Suprapubic skin (tissue), 4 donors: ENCODE measurements at regions not wholly inside any gene's neighbourhood (a gene's known extent, or its start where the extent isn't known, plus 50 kb on each side); places are given as distances from the start of the nearest gene placed in this dataset.

Source experiments
- DNase-seq, 2 donors: peaks; one replicate each; pipeline ENCODE4 v3.0.0-alpha.2; 2019; ENCODE audit warnings: low spot score in 2 of 2
- H3K27ac ChIP-seq: fragments of 200-600 bp; sonication (generic); one replicate; pipeline ENCODE4 v1.5.1; 2019
- H3K27me3 ChIP-seq: fragments of 200-600 bp; sonication (generic); one replicate; pipeline ENCODE4 v1.5.1; 2019
- H3K36me3 ChIP-seq: fragments of 200-600 bp; sonication (generic); one replicate; pipeline ENCODE4 v1.5.1; 2019
- H3K4me1 ChIP-seq: fragments of 200-600 bp; sonication (generic); one replicate; pipeline ENCODE4 v1.5.1; 2019
- H3K4me3 ChIP-seq: fragments of 200-600 bp; sonication (generic); one replicate; pipeline ENCODE4 v1.5.1; 2019; ENCODE audit warnings: mild to moderate bottlenecking
- H3K9me3 ChIP-seq: fragments of 200-600 bp; sonication (generic); one replicate; pipeline ENCODE4 v1.5.1; 2019
- EP300 ChIP-seq: sonication (generic); formaldehyde crosslinking; IDR thresholded peaks from one replicate; pipeline ENCODE4 v1.6.1; 2017; ENCODE audit warnings: antibody characterized with exemption
- POLR2A ChIP-seq, 2 donors: fragments of 450-650 bp; IDR thresholded peaks; one replicate each; pipeline ENCODE4 v1.6.1; 2017; ENCODE audit warnings: antibody characterized with exemption in 2 of 2, mild to moderate bottlenecking in 2 of 2, moderate library complexity in 2 of 2
- POLR2AphosphoS5 ChIP-seq, 3 donors: sonication (generic); formaldehyde crosslinking; IDR thresholded peaks; one replicate each; pipeline ENCODE4 v1.6.1; 2017; ENCODE audit warnings: antibody characterized with exemption in 3 of 3
- WGBS: methylation state at CpG from one replicate; pipeline ENCODE4 v1.1.5; 2018; 5-methylcytosine and 5-hydroxymethylcytosine counted together
- TF ChIP-seq, protein P1 (sequence below), 2 donors: fragments of 200-600 bp in 1 of 2; fragments of 450-650 bp in 1 of 2; sonication (generic) in 1 of 2; IDR thresholded peaks; one replicate each; pipeline ENCODE4 v1.5.1; 2016 to 2019; ENCODE audit warnings: antibody characterized with exemption in 2 of 2, mild to moderate bottlenecking in 1 of 2, moderate library complexity in 1 of 2

DNA sequence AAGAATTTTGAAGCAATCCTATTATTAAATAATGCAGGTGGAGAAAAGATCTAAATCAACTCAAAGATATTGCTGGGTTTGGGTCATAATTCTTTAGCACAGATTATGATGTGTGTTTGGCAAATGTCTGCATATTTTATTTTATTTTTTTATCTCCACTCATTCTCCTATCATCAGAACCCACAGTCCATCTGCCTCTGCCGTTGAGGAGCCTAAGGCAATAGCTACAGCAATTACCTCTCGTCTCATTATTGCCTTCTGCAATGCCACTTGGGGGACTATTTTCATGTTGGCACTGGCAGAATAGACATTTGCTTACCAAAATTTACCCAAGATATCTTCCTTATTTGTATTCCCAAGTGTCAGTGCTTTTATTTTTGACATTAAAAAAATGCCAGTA lies 815.9 kb upstream of the CNTNAP5 start:
- H3K36me3 ChIP-seq, result no peaks in the 10 kb centered on the region
- 40% methylated on average over 2 of the region's 2 CpGs for WGBS
- H3K27ac ChIP-seq, result no peak overlapping the region
- no peaks in the 10 kb centered on the region for H3K9me3 ChIP-seq
- no peak for DNase-seq
- H3K4me1 ChIP-seq, result no peaks in the 10 kb centered on the region
- no peaks in the 10 kb centered on the region for H3K27me3 ChIP-seq
- no peak overlapping the region for H3K4me3 ChIP-seq
- TF ChIP-seq POLR2A (IDR thresholded peaks at IDR 0.05), result no peak
- TF ChIP-seq, protein P1, sequence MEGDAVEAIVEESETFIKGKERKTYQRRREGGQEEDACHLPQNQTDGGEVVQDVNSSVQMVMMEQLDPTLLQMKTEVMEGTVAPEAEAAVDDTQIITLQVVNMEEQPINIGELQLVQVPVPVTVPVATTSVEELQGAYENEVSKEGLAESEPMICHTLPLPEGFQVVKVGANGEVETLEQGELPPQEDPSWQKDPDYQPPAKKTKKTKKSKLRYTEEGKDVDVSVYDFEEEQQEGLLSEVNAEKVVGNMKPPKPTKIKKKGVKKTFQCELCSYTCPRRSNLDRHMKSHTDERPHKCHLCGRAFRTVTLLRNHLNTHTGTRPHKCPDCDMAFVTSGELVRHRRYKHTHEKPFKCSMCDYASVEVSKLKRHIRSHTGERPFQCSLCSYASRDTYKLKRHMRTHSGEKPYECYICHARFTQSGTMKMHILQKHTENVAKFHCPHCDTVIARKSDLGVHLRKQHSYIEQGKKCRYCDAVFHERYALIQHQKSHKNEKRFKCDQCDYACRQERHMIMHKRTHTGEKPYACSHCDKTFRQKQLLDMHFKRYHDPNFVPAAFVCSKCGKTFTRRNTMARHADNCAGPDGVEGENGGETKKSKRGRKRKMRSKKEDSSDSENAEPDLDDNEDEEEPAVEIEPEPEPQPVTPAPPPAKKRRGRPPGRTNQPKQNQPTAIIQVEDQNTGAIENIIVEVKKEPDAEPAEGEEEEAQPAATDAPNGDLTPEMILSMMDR (IDR thresholded peaks at IDR 0.05), result no peak
- no peak for TF ChIP-seq POLR2AphosphoS5 (IDR thresholded peaks at IDR 0.05)
- no peak for TF ChIP-seq EP300

DNA sequence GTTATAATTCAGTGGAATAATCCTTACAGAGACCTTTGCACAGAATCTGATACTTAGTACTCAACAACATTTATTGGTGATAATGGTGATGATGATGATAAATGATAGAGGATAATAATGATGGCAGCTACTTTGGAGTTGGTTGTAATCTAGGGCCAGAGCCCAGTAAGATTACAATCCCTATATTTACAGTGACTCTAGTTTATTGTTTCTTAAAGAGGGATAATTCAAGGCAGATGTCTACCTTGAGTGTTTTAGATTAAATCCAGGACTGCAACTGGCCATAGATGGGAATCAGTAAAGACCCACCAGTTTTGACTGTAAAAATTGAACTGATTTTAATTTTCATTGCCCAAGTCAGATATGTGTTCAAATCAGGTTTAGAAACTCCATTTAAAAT lies 813.9 kb upstream of the CNTNAP5 start:
- Histone ChIP-seq H3K9me3 (no peaks in the 10 kb centered on the region), H3K27me3 (no peaks in the 10 kb centered on the region), H3K4me3 (no peak overlapping the region), H3K36me3 (no peaks in the 10 kb centered on the region), H3K4me1 (no peaks in the 10 kb centered on the region), H3K27ac (no peak overlapping the region)
- no peak for DNase-seq
- no peak for TF ChIP-seq EP300
- TF ChIP-seq, protein P1 (IDR thresholded peaks at IDR 0.05), result no peak
- TF ChIP-seq POLR2AphosphoS5 (IDR thresholded peaks at IDR 0.05), result no peak
- TF ChIP-seq POLR2A (IDR thresholded peaks at IDR 0.05), result no peak

DNA sequence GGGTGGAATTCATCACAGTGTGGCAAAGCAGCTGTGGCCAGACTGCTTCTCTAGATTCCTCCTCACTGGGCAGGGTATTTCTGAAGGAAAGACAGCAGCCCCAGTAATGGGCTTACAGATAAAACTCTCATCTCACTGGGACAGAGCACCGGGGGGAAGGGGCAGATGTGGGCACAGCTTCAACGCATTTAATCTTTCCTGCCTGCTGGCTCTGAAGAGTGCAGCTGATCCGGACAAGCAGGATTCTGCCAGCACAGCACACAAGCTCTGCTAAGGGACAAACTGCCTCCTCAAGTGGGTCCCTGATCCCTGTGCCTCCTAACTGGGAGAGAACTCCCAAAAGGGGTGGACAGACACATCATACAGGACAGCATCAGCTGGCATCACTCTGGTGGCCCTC lies 779.9 kb upstream of the CNTNAP5 start:
- Histone ChIP-seq H3K4me3 (no peak overlapping the region), H3K4me1 (no peaks in the 10 kb centered on the region), H3K27ac (no peak overlapping the region), H3K27me3 (no peaks in the 10 kb centered on the region), H3K9me3 (peaks cover 6% of the 10 kb centered on the region), H3K36me3 (no peaks in the 10 kb centered on the region)
- WGBS, result no CpG with 5 or more reads among the region's 3 CpGs
- no peak for TF ChIP-seq POLR2A (IDR thresholded peaks at IDR 0.05)
- TF ChIP-seq, protein P1 (IDR thresholded peaks at IDR 0.05), result no peak
- no peak for TF ChIP-seq EP300
- no peak for TF ChIP-seq POLR2AphosphoS5 (IDR thresholded peaks at IDR 0.05)
- DNase-seq, result no peak

DNA sequence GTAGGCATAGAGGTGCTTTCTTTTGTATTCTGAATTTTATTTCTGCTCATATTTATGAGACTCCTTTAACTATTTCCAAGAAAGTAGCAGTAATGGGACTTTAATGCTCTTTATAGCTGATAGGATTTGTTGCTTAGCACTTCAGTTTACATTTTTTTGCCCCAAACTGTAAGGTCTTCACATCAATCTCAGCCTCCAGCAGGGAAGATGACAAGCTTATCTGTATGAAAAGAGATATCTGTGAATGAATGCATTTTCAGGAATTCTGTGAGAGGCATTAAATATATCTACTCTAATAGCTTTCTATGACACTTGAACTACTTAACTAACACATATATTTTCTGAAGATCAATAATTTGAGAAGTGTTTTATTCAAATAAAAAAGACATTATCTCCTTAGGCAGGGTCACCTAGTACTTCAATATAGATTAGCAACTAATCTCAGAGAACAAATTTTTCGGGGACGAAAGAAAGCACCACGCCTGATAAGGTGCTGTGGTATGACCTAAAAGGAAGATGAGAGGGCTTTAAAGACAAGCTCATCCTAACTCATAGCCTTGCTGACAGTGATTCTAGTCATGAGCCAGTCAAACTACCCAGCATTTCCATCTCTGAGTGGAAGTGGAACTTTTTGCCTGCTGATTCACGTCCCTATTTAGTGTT lies 766.1 kb upstream of the CNTNAP5 start:
- Histone ChIP-seq H3K4me1 (no peaks in the 10 kb centered on the region), H3K27ac (no peak overlapping the region), H3K27me3 (no peaks in the 10 kb centered on the region), H3K36me3 (no peaks in the 10 kb centered on the region), H3K9me3 (no peaks in the 10 kb centered on the region), H3K4me3 (no peak overlapping the region)
- WGBS, result 86% methylated on average over 4 of the region's 4 CpGs
- TF ChIP-seq, protein P1 (IDR thresholded peaks at IDR 0.05), result no peak
- TF ChIP-seq POLR2AphosphoS5 (IDR thresholded peaks at IDR 0.05) (no peak), EP300 (no peak), POLR2A (IDR thresholded peaks at IDR 0.05) (no peak)
- DNase-seq, result no peak

DNA sequence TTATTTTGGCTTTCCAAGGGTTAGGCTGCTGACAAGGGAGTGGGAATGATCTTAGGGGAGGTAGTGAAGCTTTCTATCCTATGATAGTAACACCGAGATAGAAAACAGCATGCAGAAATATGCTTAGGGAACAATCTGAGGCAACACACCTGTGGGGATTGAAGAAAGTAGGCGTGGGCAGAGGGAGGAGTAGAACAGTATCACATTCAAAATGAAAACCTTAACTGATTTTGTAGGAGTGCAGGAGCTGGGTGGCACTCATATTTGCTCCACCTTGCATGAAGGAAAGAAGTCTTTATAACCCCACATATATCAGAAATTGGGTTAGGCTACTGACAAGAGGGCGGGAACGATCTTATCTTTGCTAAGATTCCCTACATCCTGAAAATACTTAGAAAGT lies 762.2 kb upstream of the CNTNAP5 start:
- no peak for DNase-seq
- no peaks in the 10 kb centered on the region for H3K27me3 ChIP-seq
- no peak for TF ChIP-seq EP300
- no peak for TF ChIP-seq POLR2AphosphoS5 (IDR thresholded peaks at IDR 0.05)
- TF ChIP-seq, protein P1 (IDR thresholded peaks at IDR 0.05), result no peak
- no peak for TF ChIP-seq POLR2A (IDR thresholded peaks at IDR 0.05)
- H3K36me3 ChIP-seq, result no peaks in the 10 kb centered on the region
- 82% methylated on average over 4 of the region's 4 CpGs for WGBS
- H3K27ac ChIP-seq, result no peak overlapping the region
- no peak overlapping the region for H3K4me3 ChIP-seq
- no peaks in the 10 kb centered on the region for H3K9me3 ChIP-seq
- no peaks in the 10 kb centered on the region for H3K4me1 ChIP-seq
